HEK293 (cell line): ENCODE measurements at regions not wholly inside any gene's neighbourhood (a gene's known extent, or its start where the extent isn't known, plus 50 kb on each side); places are given as distances from the start of the nearest gene placed in this dataset.

Experiments used
- CTCF ChIA-PET: fragments of 350-600 bp; formaldehyde crosslinking; extraction: SDS; loops from one replicate; lab custom pipeline; 2021; ENCODE audit warnings: antibody characterized with exemption; lab: Yijun Ruan, JAX
- POLR2A ChIA-PET: fragments of 300-600 bp; formaldehyde crosslinking; extraction: SDS; loops from one replicate; lab custom pipeline; 2020; ENCODE audit warnings: antibody characterized with exemption, inconsistent platforms; lab: Yijun Ruan, JAX
- H3K27ac ChIP-seq: fragments of 200-500 bp; sonication (Bioruptor generic); 2 replicates; pipeline ENCODE4 v1.5.1; 2014; ENCODE audit warnings: low read depth, low read length, control low read depth, inconsistent platforms; ENCODE audit errors: extremely low read depth
- H3K36me3 ChIP-seq, 2 experiments: fragments of 200-500 bp in 1 of 2; sonication (Bioruptor generic) in 1 of 2; 1 replicate in 1 of 2; 2 replicates in 1 of 2; pipeline ENCODE4 v1.5.1; 2014 to 2017; ENCODE audit warnings: inconsistent platforms in 2 of 2, low read length in 2 of 2; ENCODE audit not compliant: control insufficient read depth in 2 of 2, insufficient read depth in 1 of 2
- H3K4me1 ChIP-seq: fragments of 200-500 bp; sonication (Bioruptor generic); 2 replicates; pipeline ENCODE4 v1.5.1; 2014; ENCODE audit warnings: mild to moderate bottlenecking, low read length, inconsistent platforms; ENCODE audit not compliant: control insufficient read depth, insufficient read depth
- H3K4me3 ChIP-seq: 2 replicates; pipeline ENCODE4 v1.5.1; 2011; ENCODE audit warnings: low read depth, mild to moderate bottlenecking, control low read depth, low read length, moderate library complexity
- H3K9me3 ChIP-seq: fragments of 200-500 bp; sonication (Bioruptor generic); 2 replicates; pipeline ENCODE4 v1.5.1; 2014; ENCODE audit warnings: low read depth, low read length, inconsistent platforms; ENCODE audit not compliant: control insufficient read depth, insufficient read depth
- SALL2 ChIP-seq: fragments of 450-650 bp; formaldehyde crosslinking; IDR thresholded peaks from 2 replicates; pipeline ENCODE4 v1.5.0; 2017; ENCODE audit warnings: missing biosample characterization, mild to moderate bottlenecking, missing genetic modification characterization, borderline replicate concordance
- TCF7L2 ChIP-seq: IDR thresholded peaks from 2 replicates; pipeline ENCODE4 v1.6.1; 2011; ENCODE audit warnings: low read depth, mild to moderate bottlenecking, inconsistent platforms, low read length, moderate library complexity, borderline replicate concordance
- ZBTB10 ChIP-seq: fragments of 450-650 bp; formaldehyde crosslinking; IDR thresholded peaks from 2 replicates; pipeline ENCODE4 v1.5.1; 2016; ENCODE audit warnings: missing biosample characterization, missing genetic modification characterization
- ZNF10 ChIP-seq: fragments of 450-650 bp; formaldehyde crosslinking; IDR thresholded peaks from 2 replicates; pipeline ENCODE4 v1.5.1; 2017; ENCODE audit warnings: missing biosample characterization, missing genetic modification characterization
- ZNF112 ChIP-seq: fragments of 450-650 bp; formaldehyde crosslinking; IDR thresholded peaks from 2 replicates; pipeline ENCODE4 v1.5.0; 2017; ENCODE audit warnings: missing biosample characterization, missing genetic modification characterization
- ZNF138 ChIP-seq: fragments of 450-650 bp; formaldehyde crosslinking; IDR thresholded peaks from 2 replicates; pipeline ENCODE4 v1.5.1; 2016; ENCODE audit warnings: missing biosample characterization, missing genetic modification characterization, borderline replicate concordance
- ZNF16 ChIP-seq: fragments of 450-650 bp; formaldehyde crosslinking; IDR thresholded peaks from 2 replicates; pipeline ENCODE4 v1.5.1; 2016; ENCODE audit warnings: low read depth, missing biosample characterization, missing genetic modification characterization
- ZNF174 ChIP-seq: fragments of 450-650 bp; formaldehyde crosslinking; IDR thresholded peaks from 2 replicates; pipeline ENCODE4 v1.5.0; 2017; ENCODE audit warnings: missing biosample characterization, mild to moderate bottlenecking, missing genetic modification characterization
- ZNF19 ChIP-seq: fragments of 450-650 bp; formaldehyde crosslinking; IDR thresholded peaks from 2 replicates; pipeline ENCODE4; 2016; ENCODE audit warnings: missing biosample characterization, missing genetic modification characterization, low read depth
- ZNF266 ChIP-seq: fragments of 450-650 bp; formaldehyde crosslinking; IDR thresholded peaks from 2 replicates; pipeline ENCODE4 v1.5.1; 2016; ENCODE audit warnings: missing biosample characterization, missing genetic modification characterization, low read depth
- ZNF514 ChIP-seq: fragments of 450-650 bp; formaldehyde crosslinking; IDR thresholded peaks from 2 replicates; pipeline ENCODE4 v1.5.1; 2016; ENCODE audit warnings: missing biosample characterization, missing genetic modification characterization
- ZNF558 ChIP-seq: fragments of 450-650 bp; formaldehyde crosslinking; IDR thresholded peaks from 2 replicates; pipeline ENCODE4 v1.5.1; 2016; ENCODE audit warnings: missing biosample characterization, missing genetic modification characterization
- ZNF585B ChIP-seq: fragments of 450-650 bp; formaldehyde crosslinking; IDR thresholded peaks from 2 replicates; pipeline ENCODE4 v1.5.1; 2016; ENCODE audit warnings: missing biosample characterization, missing genetic modification characterization
- ZNF621 ChIP-seq: fragments of 450-650 bp; formaldehyde crosslinking; IDR thresholded peaks from 2 replicates; pipeline ENCODE4 v1.5.1; 2017; ENCODE audit warnings: missing biosample characterization, missing genetic modification characterization
- ZNF624 ChIP-seq: fragments of 450-650 bp; formaldehyde crosslinking; IDR thresholded peaks from 2 replicates; pipeline ENCODE4 v1.5.1; 2017; ENCODE audit warnings: missing biosample characterization, missing genetic modification characterization
- ZNF747 ChIP-seq: fragments of 450-650 bp; formaldehyde crosslinking; IDR thresholded peaks from 2 replicates; pipeline ENCODE4 v1.5.1; 2016; ENCODE audit warnings: missing biosample characterization, missing genetic modification characterization
- ZNF776 ChIP-seq: fragments of 450-650 bp; formaldehyde crosslinking; IDR thresholded peaks from 2 replicates; pipeline ENCODE4 v1.5.0; 2017; ENCODE audit warnings: missing biosample characterization, missing genetic modification characterization, borderline replicate concordance
- ZSCAN5A ChIP-seq: fragments of 450-650 bp; formaldehyde crosslinking; IDR thresholded peaks from 2 replicates; pipeline ENCODE4 v1.5.1; 2016; ENCODE audit warnings: missing biosample characterization, missing genetic modification characterization
- TF ChIP-seq, protein P1 (sequence below): fragments of 450-650 bp; formaldehyde crosslinking; conservative IDR thresholded peaks from 2 replicates; pipeline ENCODE4 v1.5.1; 2016; ENCODE audit warnings: low read depth, missing biosample characterization, missing genetic modification characterization
- TF ChIP-seq, protein P2 (sequence below): IDR thresholded peaks from 2 replicates; pipeline ENCODE4 v1.6.1; 2011; ENCODE audit warnings: mild to moderate bottlenecking, low read depth, low read length, borderline replicate concordance

GRCh38 chr3:117669774-117670173 lies 960.2 kb downstream of the TUSC7 start:
- CTCF ChIA-PET, result interaction anchor here (0.6 kb wide), 2 partner anchors 118 to 331 kb away, joined by 3 read pairs; no protein-coding TSS in a partner anchor

More at GRCh38 chr3:117669774-117670173, 960.2 kb downstream of the TUSC7 start:
- no peak overlapping the region for H3K27ac ChIP-seq
- no peaks in the 10 kb centered on the region for H3K4me1 ChIP-seq
- no peaks in the 10 kb centered on the region for H3K36me3 ChIP-seq
- TF ChIP-seq ZNF138 (tag by site-specific recombination) (no peak), ZNF624 (no peak), SALL2 (no peak), ZNF19 (tag by site-specific recombination) (no peak), ZNF558 (tag by site-specific recombination) (no peak), ZNF776 (no peak), ZNF266 (tag by site-specific recombination) (no peak), ZNF174 (tag by site-specific recombination) (no peak), ZNF10 (tag by site-specific recombination) (no peak), ZNF747 (tag by site-specific recombination) (no peak), TCF7L2 (no peak), ZNF514 (no peak), ZSCAN5A (tag by site-specific recombination) (no peak), ZNF585B (tag by site-specific recombination) (no peak), ZNF16 (tag by site-specific recombination) (no peak), ZNF112 (tag by site-specific recombination) (no peak), ZNF621 (tag by site-specific recombination) (no peak), ZBTB10 (tag by site-specific recombination) (no peak)
- TF ChIP-seq, protein P1, sequence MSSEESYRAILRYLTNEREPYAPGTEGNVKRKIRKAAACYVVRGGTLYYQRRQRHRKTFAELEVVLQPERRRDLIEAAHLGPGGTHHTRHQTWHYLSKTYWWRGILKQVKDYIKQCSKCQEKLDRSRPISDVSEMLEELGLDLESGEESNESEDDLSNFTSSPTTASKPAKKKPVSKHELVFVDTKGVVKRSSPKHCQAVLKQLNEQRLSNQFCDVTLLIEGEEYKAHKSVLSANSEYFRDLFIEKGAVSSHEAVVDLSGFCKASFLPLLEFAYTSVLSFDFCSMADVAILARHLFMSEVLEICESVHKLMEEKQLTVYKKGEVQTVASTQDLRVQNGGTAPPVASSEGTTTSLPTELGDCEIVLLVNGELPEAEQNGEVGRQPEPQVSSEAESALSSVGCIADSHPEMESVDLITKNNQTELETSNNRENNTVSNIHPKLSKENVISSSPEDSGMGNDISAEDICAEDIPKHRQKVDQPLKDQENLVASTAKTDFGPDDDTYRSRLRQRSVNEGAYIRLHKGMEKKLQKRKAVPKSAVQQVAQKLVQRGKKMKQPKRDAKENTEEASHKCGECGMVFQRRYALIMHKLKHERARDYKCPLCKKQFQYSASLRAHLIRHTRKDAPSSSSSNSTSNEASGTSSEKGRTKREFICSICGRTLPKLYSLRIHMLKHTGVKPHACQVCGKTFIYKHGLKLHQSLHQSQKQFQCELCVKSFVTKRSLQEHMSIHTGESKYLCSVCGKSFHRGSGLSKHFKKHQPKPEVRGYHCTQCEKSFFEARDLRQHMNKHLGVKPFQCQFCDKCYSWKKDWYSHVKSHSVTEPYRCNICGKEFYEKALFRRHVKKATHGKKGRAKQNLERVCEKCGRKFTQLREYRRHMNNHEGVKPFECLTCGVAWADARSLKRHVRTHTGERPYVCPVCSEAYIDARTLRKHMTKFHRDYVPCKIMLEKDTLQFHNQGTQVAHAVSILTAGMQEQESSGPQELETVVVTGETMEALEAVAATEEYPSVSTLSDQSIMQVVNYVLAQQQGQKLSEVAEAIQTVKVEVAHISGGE (tag by site-specific recombination), result no peak
- TF ChIP-seq, protein P2, sequence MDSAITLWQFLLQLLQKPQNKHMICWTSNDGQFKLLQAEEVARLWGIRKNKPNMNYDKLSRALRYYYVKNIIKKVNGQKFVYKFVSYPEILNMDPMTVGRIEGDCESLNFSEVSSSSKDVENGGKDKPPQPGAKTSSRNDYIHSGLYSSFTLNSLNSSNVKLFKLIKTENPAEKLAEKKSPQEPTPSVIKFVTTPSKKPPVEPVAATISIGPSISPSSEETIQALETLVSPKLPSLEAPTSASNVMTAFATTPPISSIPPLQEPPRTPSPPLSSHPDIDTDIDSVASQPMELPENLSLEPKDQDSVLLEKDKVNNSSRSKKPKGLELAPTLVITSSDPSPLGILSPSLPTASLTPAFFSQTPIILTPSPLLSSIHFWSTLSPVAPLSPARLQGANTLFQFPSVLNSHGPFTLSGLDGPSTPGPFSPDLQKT, result no peak
- no peaks in the 10 kb centered on the region for H3K9me3 ChIP-seq
- H3K4me3 ChIP-seq, result no peak overlapping the region
- POLR2A ChIA-PET, result no interaction called here
